ENCODE measurements at regions not wholly inside any gene's neighbourhood (a gene's known extent, or its start where the extent isn't known, plus 50 kb on each side); places are given as distances from the start of the nearest gene placed in this dataset.

DNA sequence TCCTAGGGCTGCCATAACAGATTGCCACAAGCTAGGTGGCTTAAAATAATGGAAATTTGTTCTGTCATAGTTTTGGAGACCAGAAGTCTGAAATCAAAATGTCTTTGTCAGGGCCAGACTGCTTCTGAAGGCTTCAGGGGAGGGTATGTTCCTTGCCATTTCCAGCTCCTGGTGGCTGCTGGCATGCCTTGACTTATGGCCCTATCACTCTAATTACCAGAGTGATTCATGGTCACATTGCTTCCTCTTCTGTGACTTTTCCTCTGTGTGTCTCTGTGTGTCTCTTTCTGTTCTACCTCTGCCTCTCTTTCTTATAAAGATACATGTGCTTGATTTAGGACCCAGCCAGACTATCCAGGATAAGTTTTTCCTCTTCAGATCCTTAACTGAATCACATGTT lies 635.2 kb upstream of the IMPG1 start:
- FAIRE-seq = no peak
- TF ChIP-seq SPI1 (IDR thresholded peaks at IDR 0.05; ENCODE audit: low read depth, low read length) (no peak), POLR2AphosphoS5 (IDR thresholded peaks at IDR 0.05; ENCODE audit: low read depth, low read length) (no peak), POLR2A (IDR thresholded peaks at IDR 0.05; ENCODE audit: low read depth, low read length) (no peak), TAF1 (IDR thresholded peaks at IDR 0.05; ENCODE audit: low read depth, low read length) (no peak), POU2F2 (IDR thresholded peaks at IDR 0.05; ENCODE audit: low read depth, low read length) (no peak), PAX5 (IDR thresholded peaks at IDR 0.05; ENCODE audit: insufficient read depth, low read length, severe bottlenecking) (no peak)
- DNase-seq (ENCODE audit: insufficient read length, low spot score) = no peak

DNA sequence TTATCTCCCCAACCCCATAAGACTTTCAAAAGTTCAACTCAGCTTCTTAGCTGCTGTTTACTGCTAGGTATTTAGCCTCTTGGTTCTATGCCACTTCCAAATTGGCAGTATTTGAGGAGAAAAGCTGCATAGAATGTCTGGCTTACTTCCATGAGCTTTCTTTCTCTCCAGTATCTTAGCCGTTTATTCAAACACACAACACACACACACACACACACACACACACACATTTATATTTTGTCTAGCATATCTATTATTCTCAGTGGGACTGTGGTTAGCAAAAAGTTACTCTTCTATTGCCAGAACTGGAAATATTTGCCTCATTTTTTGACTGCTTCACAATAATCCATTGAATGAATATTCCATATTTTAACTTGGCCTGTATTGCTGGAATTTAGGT lies 634.2 kb upstream of the IMPG1 start:
- FAIRE-seq (no peak), DNase-seq (ENCODE audit: insufficient read length, low spot score) (no peak)
- TF ChIP-seq POLR2AphosphoS5 (IDR thresholded peaks at IDR 0.05; ENCODE audit: low read depth, low read length) = no peak
- TF ChIP-seq PAX5 (IDR thresholded peaks at IDR 0.05; ENCODE audit: insufficient read depth, low read length, severe bottlenecking) = no peak
- TF ChIP-seq POLR2A (IDR thresholded peaks at IDR 0.05; ENCODE audit: low read depth, low read length) = no peak
- TF ChIP-seq SPI1 (IDR thresholded peaks at IDR 0.05; ENCODE audit: low read depth, low read length) = no peak
- TF ChIP-seq POU2F2 (IDR thresholded peaks at IDR 0.05; ENCODE audit: low read depth, low read length) = no peak
- no peak for TF ChIP-seq TAF1 (IDR thresholded peaks at IDR 0.05; ENCODE audit: low read depth, low read length)

DNA sequence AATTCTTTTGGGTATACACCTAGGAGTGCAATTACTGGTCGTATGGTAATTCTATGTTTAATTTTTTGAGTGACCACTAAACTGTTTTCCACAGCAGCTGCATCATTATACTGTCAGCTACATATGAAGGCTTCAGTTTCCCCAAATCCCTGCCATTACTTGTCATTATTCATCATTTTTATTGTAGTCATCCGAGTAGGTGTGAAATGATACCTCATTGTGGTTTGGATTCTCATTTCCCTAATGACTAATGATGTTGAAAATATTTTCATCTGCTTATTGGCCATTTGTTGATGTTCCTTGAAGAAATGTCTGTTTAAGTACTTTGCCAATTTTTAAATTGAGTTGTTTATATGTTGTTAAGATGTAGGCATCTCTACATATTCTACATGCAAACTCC lies 633.6 kb upstream of the IMPG1 start:
- no peak for TF ChIP-seq POLR2A (IDR thresholded peaks at IDR 0.05; ENCODE audit: low read depth, low read length)
- TF ChIP-seq TAF1 (IDR thresholded peaks at IDR 0.05; ENCODE audit: low read depth, low read length) = no peak
- TF ChIP-seq POU2F2 (IDR thresholded peaks at IDR 0.05; ENCODE audit: low read depth, low read length) = no peak
- TF ChIP-seq SPI1 (IDR thresholded peaks at IDR 0.05; ENCODE audit: low read depth, low read length) = no peak
- TF ChIP-seq PAX5 (IDR thresholded peaks at IDR 0.05; ENCODE audit: insufficient read depth, low read length, severe bottlenecking) = no peak
- no peak for TF ChIP-seq POLR2AphosphoS5 (IDR thresholded peaks at IDR 0.05; ENCODE audit: low read depth, low read length)
- FAIRE-seq (no peak), DNase-seq (ENCODE audit: insufficient read length, low spot score) (no peak)

DNA sequence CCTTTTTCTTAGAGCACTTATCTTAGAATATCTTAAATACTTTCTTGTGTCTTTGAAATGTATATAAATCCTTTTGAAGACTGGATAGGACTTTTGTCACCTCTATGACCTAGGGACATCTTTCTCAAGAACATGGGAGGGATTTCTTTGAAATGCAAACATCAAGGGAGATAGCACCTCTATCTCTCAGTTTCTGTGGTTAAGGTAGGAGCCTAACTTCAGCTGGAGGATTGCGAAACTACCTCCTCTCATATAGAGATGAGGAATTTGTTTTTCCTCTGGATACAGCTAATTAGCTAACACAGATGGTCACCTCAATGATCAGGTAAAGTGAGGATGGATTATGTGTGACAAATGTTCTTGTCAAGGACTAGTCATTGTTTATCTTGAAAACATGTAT lies 631.3 kb upstream of the IMPG1 start:
- DNase-seq (ENCODE audit: insufficient read length, low spot score) (no peak), FAIRE-seq (no peak)
- no peak for TF ChIP-seq POLR2A (IDR thresholded peaks at IDR 0.05; ENCODE audit: low read depth, low read length)
- no peak for TF ChIP-seq SPI1 (IDR thresholded peaks at IDR 0.05; ENCODE audit: low read depth, low read length)
- TF ChIP-seq POLR2AphosphoS5 (IDR thresholded peaks at IDR 0.05; ENCODE audit: low read depth, low read length) = no peak
- no peak for TF ChIP-seq TAF1 (IDR thresholded peaks at IDR 0.05; ENCODE audit: low read depth, low read length)
- no peak for TF ChIP-seq POU2F2 (IDR thresholded peaks at IDR 0.05; ENCODE audit: low read depth, low read length)
- TF ChIP-seq PAX5 (IDR thresholded peaks at IDR 0.05; ENCODE audit: insufficient read depth, low read length, severe bottlenecking) = no peak

DNA sequence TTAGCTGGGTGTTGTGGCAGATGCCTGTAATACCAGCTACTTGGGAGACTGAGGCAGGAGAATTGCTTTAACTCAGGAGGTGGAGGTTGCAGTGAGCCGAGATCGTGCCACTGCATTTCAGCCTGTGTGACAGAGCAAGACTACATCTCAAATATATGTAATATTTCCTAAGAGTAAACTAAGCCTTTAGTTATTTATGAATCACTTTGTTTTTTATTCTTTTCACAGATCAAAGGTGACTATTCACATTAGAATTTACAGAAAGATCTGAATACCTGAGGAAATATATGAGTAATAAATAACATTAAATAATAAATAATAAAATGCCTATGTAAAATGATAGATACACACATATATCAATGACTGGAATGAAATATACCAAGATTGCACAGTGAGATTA lies 630.8 kb upstream of the IMPG1 start:
- no peak for FAIRE-seq
- TF ChIP-seq POLR2AphosphoS5 (IDR thresholded peaks at IDR 0.05; ENCODE audit: low read depth, low read length) (no peak), POU2F2 (IDR thresholded peaks at IDR 0.05; ENCODE audit: low read depth, low read length) (no peak), TAF1 (IDR thresholded peaks at IDR 0.05; ENCODE audit: low read depth, low read length) (no peak), PAX5 (IDR thresholded peaks at IDR 0.05; ENCODE audit: insufficient read depth, low read length, severe bottlenecking) (no peak), POLR2A (IDR thresholded peaks at IDR 0.05; ENCODE audit: low read depth, low read length) (no peak)
- DNase-seq (ENCODE audit: insufficient read length, low spot score) = no peak

DNA sequence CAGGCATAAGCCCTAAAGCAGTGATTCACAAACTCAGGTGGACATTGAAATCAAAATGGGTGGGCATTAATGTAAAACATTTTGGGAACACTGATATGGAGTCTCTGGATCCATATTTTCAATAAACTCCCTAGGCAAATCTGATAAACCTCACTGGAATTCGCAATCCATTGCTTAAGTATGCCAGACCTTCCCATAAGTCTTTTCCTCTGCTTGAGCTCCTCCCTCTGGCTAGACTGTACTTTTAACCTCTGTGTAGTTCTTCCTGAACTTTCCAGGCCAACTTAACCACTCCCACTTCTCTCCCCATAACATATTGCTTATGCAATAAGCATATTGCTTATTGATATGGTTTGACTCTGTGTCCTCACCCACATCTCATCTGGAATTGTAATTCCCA lies 629.7 kb upstream of the IMPG1 start:
- TF ChIP-seq TAF1 (IDR thresholded peaks at IDR 0.05; ENCODE audit: low read depth, low read length) (no peak), SPI1 (IDR thresholded peaks at IDR 0.05; ENCODE audit: low read depth, low read length) (no peak), PAX5 (IDR thresholded peaks at IDR 0.05; ENCODE audit: insufficient read depth, low read length, severe bottlenecking) (no peak), POU2F2 (IDR thresholded peaks at IDR 0.05; ENCODE audit: low read depth, low read length) (no peak), POLR2AphosphoS5 (IDR thresholded peaks at IDR 0.05; ENCODE audit: low read depth, low read length) (no peak), POLR2A (IDR thresholded peaks at IDR 0.05; ENCODE audit: low read depth, low read length) (no peak)
- no peak for DNase-seq (ENCODE audit: insufficient read length, low spot score)
- no peak for FAIRE-seq

DNA sequence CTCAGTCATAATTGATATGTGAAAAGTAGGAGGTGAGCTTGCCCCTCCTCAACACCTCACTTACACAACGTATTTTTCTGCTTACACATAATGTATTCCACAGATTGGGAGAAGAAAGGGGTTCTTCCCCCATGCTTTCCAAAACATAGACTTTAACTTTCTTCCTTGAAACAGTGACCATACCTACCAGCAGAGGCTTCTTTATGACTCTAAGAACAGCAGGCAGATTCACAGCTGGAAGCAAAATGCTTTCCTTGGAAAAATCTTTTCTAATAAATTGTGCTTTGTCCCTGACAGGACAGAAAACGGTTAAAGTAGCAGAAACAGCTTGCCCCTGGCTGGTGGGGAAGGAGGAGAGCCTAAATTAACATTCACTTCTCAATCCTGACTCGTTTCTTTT lies 629.1 kb upstream of the IMPG1 start:
- no peak for TF ChIP-seq TAF1 (IDR thresholded peaks at IDR 0.05; ENCODE audit: low read depth, low read length)
- no peak for TF ChIP-seq PAX5 (IDR thresholded peaks at IDR 0.05; ENCODE audit: insufficient read depth, low read length, severe bottlenecking)
- TF ChIP-seq POLR2A (IDR thresholded peaks at IDR 0.05; ENCODE audit: low read depth, low read length) = no peak
- no peak for TF ChIP-seq SPI1 (IDR thresholded peaks at IDR 0.05; ENCODE audit: low read depth, low read length)
- TF ChIP-seq POU2F2 (IDR thresholded peaks at IDR 0.05; ENCODE audit: low read depth, low read length) = no peak
- TF ChIP-seq POLR2AphosphoS5 (IDR thresholded peaks at IDR 0.05; ENCODE audit: low read depth, low read length) = no peak
- DNase-seq (ENCODE audit: insufficient read length, low spot score) (no peak), FAIRE-seq (no peak)

DNA sequence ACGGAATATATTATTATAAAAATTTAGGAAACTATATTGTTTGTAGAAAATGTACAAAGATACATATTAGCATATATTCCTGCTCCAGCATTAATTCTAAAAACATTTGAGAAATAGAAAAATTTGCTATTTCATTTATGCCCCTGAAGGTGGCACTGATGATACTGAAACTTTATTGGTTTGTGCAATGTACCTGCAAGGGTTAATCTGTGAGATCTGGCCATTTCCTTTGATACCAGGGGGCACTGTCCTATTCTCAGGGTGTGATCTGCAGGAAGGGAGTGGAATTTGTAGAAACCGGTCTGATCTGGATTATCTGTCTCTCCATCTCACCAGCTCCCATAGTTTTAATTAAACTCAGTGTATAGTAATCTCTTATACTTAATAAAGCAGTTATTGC lies 625.1 kb upstream of the IMPG1 start:
- DNase-seq (ENCODE audit: insufficient read length, low spot score) (no peak), FAIRE-seq (no peak)
- TF ChIP-seq PAX5 (IDR thresholded peaks at IDR 0.05; ENCODE audit: insufficient read depth, low read length, severe bottlenecking) (no peak), TAF1 (IDR thresholded peaks at IDR 0.05; ENCODE audit: low read depth, low read length) (no peak)

DNA sequence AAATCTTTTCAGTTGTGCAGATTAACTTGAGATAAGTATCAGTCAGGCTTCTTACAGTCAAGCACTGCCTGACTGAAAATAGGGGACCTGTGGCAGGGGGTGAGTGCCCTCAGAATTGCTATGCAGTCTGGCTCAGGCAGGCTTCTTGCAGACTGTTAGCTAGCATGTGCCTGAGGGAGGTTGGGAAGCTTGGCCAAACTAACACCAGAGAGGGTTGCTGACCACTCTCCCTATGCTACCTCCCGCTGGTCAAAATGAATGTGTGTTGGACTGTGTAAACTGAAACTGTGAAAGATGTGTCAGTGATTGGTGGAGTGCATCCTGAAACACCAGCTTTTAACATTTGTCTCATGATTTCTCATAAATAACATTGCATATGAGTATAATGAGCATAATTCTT lies 622.3 kb upstream of the IMPG1 start:
- TF ChIP-seq TAF1 (IDR thresholded peaks at IDR 0.05; ENCODE audit: low read depth, low read length) (no peak), POLR2AphosphoS5 (IDR thresholded peaks at IDR 0.05; ENCODE audit: low read depth, low read length) (no peak), POU2F2 (IDR thresholded peaks at IDR 0.05; ENCODE audit: low read depth, low read length) (no peak), PAX5 (IDR thresholded peaks at IDR 0.05; ENCODE audit: insufficient read depth, low read length, severe bottlenecking) (no peak), POLR2A (IDR thresholded peaks at IDR 0.05; ENCODE audit: low read depth, low read length) (no peak), SPI1 (IDR thresholded peaks at IDR 0.05; ENCODE audit: low read depth, low read length) (no peak)
- DNase-seq (ENCODE audit: insufficient read length, low spot score) (no peak), FAIRE-seq (no peak)

DNA sequence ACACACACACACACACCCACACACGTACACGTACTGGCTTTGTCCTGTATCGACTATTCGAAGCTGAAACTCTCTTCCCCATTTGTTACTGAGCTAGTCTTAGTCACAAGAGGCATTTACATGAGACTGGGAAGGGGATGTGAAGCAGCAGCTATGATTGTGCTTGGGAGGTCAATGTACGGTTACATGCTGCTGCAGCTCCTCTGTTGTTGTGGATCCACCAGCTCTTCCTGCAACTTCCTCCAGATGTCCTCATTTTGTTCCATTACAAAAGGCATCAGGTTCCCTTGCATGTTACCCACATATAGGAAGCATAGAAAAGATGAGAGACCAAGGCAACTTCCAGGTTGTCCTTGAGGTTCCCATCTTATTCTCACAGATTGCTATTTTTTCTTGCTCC lies 612.4 kb upstream of the IMPG1 start:
- TF ChIP-seq TAF1 (IDR thresholded peaks at IDR 0.05; ENCODE audit: low read depth, low read length) (no peak), POLR2AphosphoS5 (IDR thresholded peaks at IDR 0.05; ENCODE audit: low read depth, low read length) (no peak), SPI1 (IDR thresholded peaks at IDR 0.05; ENCODE audit: low read depth, low read length) (no peak), POU2F2 (IDR thresholded peaks at IDR 0.05; ENCODE audit: low read depth, low read length) (no peak), PAX5 (IDR thresholded peaks at IDR 0.05; ENCODE audit: insufficient read depth, low read length, severe bottlenecking) (no peak), POLR2A (IDR thresholded peaks at IDR 0.05; ENCODE audit: low read depth, low read length) (no peak)
- no peak for FAIRE-seq

More for the DNA sequence above, 612.4 kb upstream of the IMPG1 start:
- no peak for DNase-seq (ENCODE audit: insufficient read length, low spot score)

Measured in GM12891 (cell line).